Activated CD4-positive, CD25-positive, alpha-beta regulatory T cell (primary cell): ENCODE measurements at regions not wholly inside any gene's neighbourhood (a gene's known extent, or its start where the extent isn't known, plus 50 kb on each side); places are given as distances from the start of the nearest gene placed in this dataset.
"Not testable (repeated sequence)": the region's sequence is repeated elsewhere in the genome, so short reads cannot be mapped to it uniquely, and the experiment has no call there.

ENCODE experiments used
- DNase-seq, 4 experiments: peaks; one replicate each; lab custom pipeline; 2025; lab: John Stamatoyannopoulos, UW

DNA sequence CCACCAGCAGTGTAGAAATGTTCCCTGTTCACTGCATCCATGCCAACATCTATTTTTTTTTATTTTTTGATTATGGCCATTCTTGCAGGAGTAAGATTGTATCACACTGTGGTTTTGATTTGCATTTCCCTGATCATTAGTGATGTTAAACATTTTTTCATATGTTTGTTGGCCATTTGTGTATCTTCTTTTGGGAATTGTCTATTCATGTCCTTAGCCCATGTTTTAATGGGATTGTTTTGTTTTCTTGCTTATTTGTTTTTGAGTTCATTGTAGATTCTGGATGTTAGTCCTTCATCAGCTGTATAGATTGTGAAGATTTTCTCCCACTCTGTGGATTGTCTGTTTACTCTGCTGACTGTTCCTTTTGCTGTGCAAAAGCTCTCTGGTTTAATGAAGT is 126.9 kb downstream of the NDFIP2 start:
- DNase-seq = not testable (repeated sequence)
